Smooth muscle cell (in vitro differentiated cells): ENCODE measurements at regions not wholly inside any gene's neighbourhood (a gene's known extent, or its start where the extent isn't known, plus 50 kb on each side); places are given as distances from the start of the nearest gene placed in this dataset.

Source experiments
- DNase-seq: peaks from one replicate; lab custom pipeline; 2025; ENCODE audit not compliant: unreplicated experiment; lab: John Stamatoyannopoulos, UW
- H2AFZ ChIP-seq: fragments of 200-600 bp; sonication (generic); 2 replicates; pipeline ENCODE4 v1.6.0; 2016; ENCODE audit warnings: antibody characterized with exemption, low read depth, mild to moderate bottlenecking
- H3F3A ChIP-seq: fragments of 200-600 bp; sonication (generic); 2 replicates; pipeline ENCODE4 v1.6.0; 2017; ENCODE audit warnings: antibody characterized with exemption, low read depth
- H3K27ac ChIP-seq: fragments of 200-600 bp; sonication (generic); 2 replicates; pipeline ENCODE4 v1.5.1; 2016; ENCODE audit warnings: low read depth, mild to moderate bottlenecking
- H3K27me3 ChIP-seq: fragments of 200-600 bp; sonication (generic); 2 replicates; pipeline ENCODE4 v1.6.1; 2016; ENCODE audit warnings: low read depth, mild to moderate bottlenecking
- H3K36me3 ChIP-seq: fragments of 200-600 bp; sonication (generic); 2 replicates; pipeline ENCODE4 v1.5.1; 2016; ENCODE audit warnings: low read depth
- H3K4me1 ChIP-seq: fragments of 200-600 bp; sonication (generic); 2 replicates; pipeline ENCODE4 v1.5.1; 2016; ENCODE audit warnings: low read depth
- H3K4me2 ChIP-seq: fragments of 200-600 bp; sonication (generic); 2 replicates; pipeline ENCODE4 v1.6.0; 2016; ENCODE audit warnings: mild to moderate bottlenecking
- H3K4me3 ChIP-seq: fragments of 200-600 bp; sonication (generic); 2 replicates; pipeline ENCODE4 v1.5.1; 2016; ENCODE audit warnings: mild to moderate bottlenecking
- H3K79me2 ChIP-seq: fragments of 200-600 bp; sonication (generic); 2 replicates; pipeline ENCODE4 v1.6.0; 2016; ENCODE audit warnings: low read depth, mild to moderate bottlenecking
- H3K9ac ChIP-seq: fragments of 200-600 bp; sonication (generic); 2 replicates; pipeline ENCODE4 v1.6.0; 2016; ENCODE audit warnings: low read depth
- H3K9me3 ChIP-seq: fragments of 200-600 bp; sonication (generic); replicated peaks from 2 replicates; pipeline ENCODE4 v1.5.1; 2016; ENCODE audit warnings: low read depth
- H4K20me1 ChIP-seq: fragments of 200-600 bp; sonication (generic); 2 replicates; pipeline ENCODE4 v1.6.0; 2016; ENCODE audit warnings: low read depth
- WGBS: methylation state at CpG from one replicate; pipeline ENCODE4 v1.1.7; 2016; ENCODE audit warnings: low lambda C conversion rate; 5-methylcytosine and 5-hydroxymethylcytosine counted together
- TF ChIP-seq, protein P1 (sequence below): fragments of 200-600 bp; sonication (generic); IDR thresholded peaks from 2 replicates; pipeline ENCODE4 v1.5.1; 2017; ENCODE audit warnings: borderline replicate concordance, mild to moderate bottlenecking, antibody characterized with exemption; ENCODE audit not compliant: insufficient read depth, poor library complexity, severe bottlenecking

GRCh38 chr7:118731854-118732253 is 507.4 kb downstream of the ANKRD7 start:
- 56% methylated on average over 2 of the region's 2 CpGs for WGBS
- Histone ChIP-seq H3K36me3 (no peaks in the 10 kb centered on the region), H3K9ac (no peak overlapping the region)

GRCh38 chr7:118734541-118734940 is 510.0 kb downstream of the ANKRD7 start:
- Histone ChIP-seq H3K27ac (no peak overlapping the region), H3K79me2 (no peaks in the 10 kb centered on the region), H3K27me3 (no peaks in the 10 kb centered on the region), H3K36me3 (no peaks in the 10 kb centered on the region), H2AFZ (no peak overlapping the region), H3K9ac (no peak overlapping the region), H3K4me3 (no peak overlapping the region), H3K4me2 (no peak overlapping the region), H3K4me1 (no peaks in the 10 kb centered on the region), H4K20me1 (no peaks in the 10 kb centered on the region), H3K9me3 (no peaks in the 10 kb centered on the region), H3F3A (no peaks in the 10 kb centered on the region)
- WGBS, result 72% methylated on average over 2 of the region's 2 CpGs
- no peak for DNase-seq
- TF ChIP-seq, protein P1, sequence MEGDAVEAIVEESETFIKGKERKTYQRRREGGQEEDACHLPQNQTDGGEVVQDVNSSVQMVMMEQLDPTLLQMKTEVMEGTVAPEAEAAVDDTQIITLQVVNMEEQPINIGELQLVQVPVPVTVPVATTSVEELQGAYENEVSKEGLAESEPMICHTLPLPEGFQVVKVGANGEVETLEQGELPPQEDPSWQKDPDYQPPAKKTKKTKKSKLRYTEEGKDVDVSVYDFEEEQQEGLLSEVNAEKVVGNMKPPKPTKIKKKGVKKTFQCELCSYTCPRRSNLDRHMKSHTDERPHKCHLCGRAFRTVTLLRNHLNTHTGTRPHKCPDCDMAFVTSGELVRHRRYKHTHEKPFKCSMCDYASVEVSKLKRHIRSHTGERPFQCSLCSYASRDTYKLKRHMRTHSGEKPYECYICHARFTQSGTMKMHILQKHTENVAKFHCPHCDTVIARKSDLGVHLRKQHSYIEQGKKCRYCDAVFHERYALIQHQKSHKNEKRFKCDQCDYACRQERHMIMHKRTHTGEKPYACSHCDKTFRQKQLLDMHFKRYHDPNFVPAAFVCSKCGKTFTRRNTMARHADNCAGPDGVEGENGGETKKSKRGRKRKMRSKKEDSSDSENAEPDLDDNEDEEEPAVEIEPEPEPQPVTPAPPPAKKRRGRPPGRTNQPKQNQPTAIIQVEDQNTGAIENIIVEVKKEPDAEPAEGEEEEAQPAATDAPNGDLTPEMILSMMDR, result no peak

More at GRCh38 chr7:118731854-118732253, 507.4 kb downstream of the ANKRD7 start:
- no peaks in the 10 kb centered on the region for H3K27me3 ChIP-seq
- no peaks in the 10 kb centered on the region for H3K4me1 ChIP-seq
- TF ChIP-seq, protein P1, result no peak
- H4K20me1 ChIP-seq, result no peaks in the 10 kb centered on the region
- no peaks in the 10 kb centered on the region for H3K79me2 ChIP-seq
- no peaks in the 10 kb centered on the region for H3K9me3 ChIP-seq
- H3K4me3 ChIP-seq, result no peak overlapping the region
- no peak overlapping the region for H2AFZ ChIP-seq
- DNase-seq, result no peak
- no peaks in the 10 kb centered on the region for H3F3A ChIP-seq
- no peak overlapping the region for H3K27ac ChIP-seq
- H3K4me2 ChIP-seq, result no peak overlapping the region

DNA sequence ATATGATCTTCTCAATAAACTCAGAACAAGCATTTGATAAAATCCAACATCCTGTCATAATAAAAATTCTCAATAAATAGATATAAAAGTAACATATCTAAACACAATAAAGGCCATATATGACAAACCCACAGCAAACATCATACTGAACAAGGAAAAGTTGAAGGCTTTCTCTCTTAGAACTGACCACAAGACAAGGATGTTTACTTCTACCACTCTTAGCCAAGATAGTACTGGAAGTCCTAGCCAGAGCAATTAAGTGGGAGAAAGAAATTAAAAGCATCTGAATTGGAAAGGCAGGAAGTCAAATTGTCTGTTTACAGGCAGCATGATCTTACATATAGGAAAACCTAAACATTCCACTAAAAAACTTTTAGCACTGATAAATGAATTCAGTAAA is 510.9 kb downstream of the ANKRD7 start:
- Histone ChIP-seq H3F3A (no peaks in the 10 kb centered on the region), H3K9me3 (no peaks in the 10 kb centered on the region), H3K27me3 (no peaks in the 10 kb centered on the region), H2AFZ (no peak overlapping the region), H4K20me1 (no peaks in the 10 kb centered on the region), H3K36me3 (no peaks in the 10 kb centered on the region), H3K4me2 (no peak overlapping the region), H3K79me2 (no peaks in the 10 kb centered on the region), H3K4me3 (no peak overlapping the region), H3K9ac (no peak overlapping the region), H3K27ac (no peak overlapping the region), H3K4me1 (no peaks in the 10 kb centered on the region)
- DNase-seq, result no peak
- TF ChIP-seq, protein P1, result no peak

DNA sequence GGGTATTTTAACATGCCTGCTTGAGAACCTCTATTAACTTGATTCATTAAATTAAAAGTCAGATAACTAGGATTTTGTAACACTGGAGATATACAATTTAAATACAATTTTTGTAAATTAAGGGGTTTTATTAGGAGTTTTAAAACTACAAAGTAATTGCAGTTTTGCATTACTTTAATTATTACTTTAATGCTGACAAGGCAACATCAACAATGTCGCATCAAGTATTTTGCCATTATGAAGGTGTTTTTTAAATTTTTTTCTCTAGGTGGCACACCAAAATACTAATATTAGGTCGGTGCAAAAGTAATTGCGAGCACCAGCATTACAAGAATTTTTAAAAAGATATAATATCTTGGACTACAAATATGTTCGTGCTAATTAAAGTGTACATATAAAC is 513.4 kb downstream of the ANKRD7 start:
- no peaks in the 10 kb centered on the region for H3K4me1 ChIP-seq
- no peak overlapping the region for H2AFZ ChIP-seq
- no peaks in the 10 kb centered on the region for H3K36me3 ChIP-seq
- TF ChIP-seq, protein P1, result no peak
- DNase-seq, result no peak
- no peak overlapping the region for H3K27ac ChIP-seq
- H3K9me3 ChIP-seq, result no peaks in the 10 kb centered on the region
- H3K27me3 ChIP-seq, result no peaks in the 10 kb centered on the region
- H3F3A ChIP-seq, result no peaks in the 10 kb centered on the region
- H3K4me3 ChIP-seq, result no peak overlapping the region
- WGBS, result 94% methylated on average over 4 of the region's 4 CpGs
- H3K79me2 ChIP-seq, result no peaks in the 10 kb centered on the region
- no peak overlapping the region for H3K4me2 ChIP-seq
- H4K20me1 ChIP-seq, result no peaks in the 10 kb centered on the region
- no peak overlapping the region for H3K9ac ChIP-seq
